WTC11 (cell line): ENCODE measurements at regions not wholly inside any gene's neighbourhood (a gene's known extent, or its start where the extent isn't known, plus 50 kb on each side); places are given as distances from the start of the nearest gene placed in this dataset.

Source experiments
- ATAC-seq: fragments of 200-7000 bp; cut with Tn5 transposase; 2 replicates; pipeline ENCODE4 v1.10.0; 2021; ENCODE audit warnings: mild to moderate bottlenecking, moderate library complexity
- CTCF ChIA-PET: fragments of 300-600 bp; sonication (Branson Sonifier 250); formaldehyde crosslinking; loops from one replicate; lab custom pipeline; 2021; ENCODE audit warnings: antibody characterized with exemption; lab: Charles Lee
- POLR2A ChIA-PET: fragments of 350-600 bp; sonication (Branson Sonifier 250); formaldehyde crosslinking; loops from one replicate; lab custom pipeline; 2021; ENCODE audit warnings: antibody characterized with exemption; lab: Charles Lee
- DNase-seq: peaks from one replicate; pipeline ENCODE4 v3.0.0; 2021; ENCODE audit warnings: low spot score
- H3K27ac Mint-ChIP-seq: 2 replicates; pipeline ENCODE4 v1.8.0; 2021; ENCODE audit warnings: mixed read lengths
- H3K27me3 Mint-ChIP-seq: 2 replicates; pipeline ENCODE4 v1.8.0; 2021; ENCODE audit warnings: low read depth, mild to moderate bottlenecking, moderate library complexity, mixed read lengths
- H3K36me3 Mint-ChIP-seq: 2 replicates; pipeline ENCODE4 v1.8.0; 2021; ENCODE audit warnings: mixed read lengths
- H3K4me1 Mint-ChIP-seq: 2 replicates; pipeline ENCODE4 v1.8.0; 2022; ENCODE audit warnings: mixed read lengths
- H3K4me3 Mint-ChIP-seq: 2 replicates; pipeline ENCODE4 v1.8.0; 2021; ENCODE audit warnings: mild to moderate bottlenecking, moderate library complexity, mixed read lengths
- H3K9me3 Mint-ChIP-seq: 2 replicates; pipeline ENCODE4 v1.8.0; 2021; ENCODE audit warnings: mixed read lengths
- CBFB ChIP-seq: sonication (generic); formaldehyde crosslinking; IDR thresholded peaks from 2 replicates; pipeline ENCODE4 v1.8.1; 2022; ENCODE audit warnings: mild to moderate bottlenecking, low read depth, missing genetic modification reagents
- CTCF ChIP-seq: fragments of 200-600 bp; IDR thresholded peaks from 2 replicates; pipeline ENCODE4 v1.8.0; 2022; ENCODE audit warnings: antibody characterized with exemption
- ELF4 ChIP-seq: sonication (generic); formaldehyde crosslinking; IDR thresholded peaks from 2 replicates; pipeline ENCODE4 v1.8.1; 2022; ENCODE audit warnings: low read depth, mild to moderate bottlenecking, moderate library complexity, missing genetic modification reagents
- ESRRA ChIP-seq: sonication (generic); formaldehyde crosslinking; IDR thresholded peaks from 2 replicates; pipeline ENCODE4 v1.8.1; 2022; ENCODE audit warnings: mild to moderate bottlenecking, missing genetic modification reagents, borderline replicate concordance
- NFATC4 ChIP-seq: fragments of 250-450 bp; sonication (Bioruptor Pico); IDR thresholded peaks from 2 replicates; pipeline ENCODE4 v1.9.0; 2021; ENCODE audit warnings: mild to moderate bottlenecking
- NR2C2 ChIP-seq: sonication (generic); formaldehyde crosslinking; IDR thresholded peaks from 2 replicates; pipeline ENCODE4 v1.8.0; 2022; ENCODE audit warnings: mild to moderate bottlenecking, missing genetic modification reagents
- NR3C1 ChIP-seq: sonication (generic); formaldehyde crosslinking; conservative IDR thresholded peaks from 2 replicates; pipeline ENCODE4 v1.8.1; 2023; ENCODE audit warnings: low read depth, mild to moderate bottlenecking, missing genetic modification reagents
- RORB ChIP-seq: fragments of 250-450 bp; sonication (Bioruptor Pico); IDR thresholded peaks from 2 replicates; pipeline ENCODE4 v1.9.0; 2021; ENCODE audit warnings: mild to moderate bottlenecking
- USF2 ChIP-seq: sonication (generic); formaldehyde crosslinking; IDR thresholded peaks from 2 replicates; pipeline ENCODE4 v1.8.1; 2023; ENCODE audit warnings: mild to moderate bottlenecking, missing genetic modification reagents, moderate library complexity
- ZBTB21 ChIP-seq: sonication (generic); formaldehyde crosslinking; IDR thresholded peaks from 2 replicates; pipeline ENCODE4 v1.8.1; 2023; ENCODE audit warnings: mild to moderate bottlenecking, missing genetic modification reagents, borderline replicate concordance
- ZNF263 ChIP-seq: sonication (generic); formaldehyde crosslinking; IDR thresholded peaks from 2 replicates; pipeline ENCODE4 v1.8.1; 2022; ENCODE audit warnings: low read depth, mild to moderate bottlenecking, moderate library complexity, missing genetic modification reagents
- TF ChIP-seq, protein P1 (sequence below): sonication (generic); formaldehyde crosslinking; IDR thresholded peaks from 2 replicates; pipeline ENCODE4 v1.8.1; 2023; ENCODE audit warnings: mild to moderate bottlenecking, missing genetic modification reagents, moderate library complexity
- TF ChIP-seq, protein P2 (sequence below): sonication (generic); formaldehyde crosslinking; IDR thresholded peaks from 2 replicates; pipeline ENCODE4 v1.8.1; 2022; ENCODE audit warnings: low read depth, missing genetic modification reagents, borderline replicate concordance
- TF ChIP-seq, protein P3 (sequence below): fragments of 250-450 bp; sonication (Bioruptor Pico); IDR thresholded peaks from 2 replicates; pipeline ENCODE4 v2.1.2; 2022; ENCODE audit warnings: mild to moderate bottlenecking, moderate library complexity
- TF ChIP-seq, protein P4 (sequence below): sonication (generic); formaldehyde crosslinking; IDR thresholded peaks from 2 replicates; pipeline ENCODE4 v1.8.1; 2022; ENCODE audit warnings: mild to moderate bottlenecking, moderate library complexity, missing genetic modification reagents
- TF ChIP-seq, protein P5 (sequence below): sonication (generic); formaldehyde crosslinking; conservative IDR thresholded peaks from 2 replicates; pipeline ENCODE4 v1.8.1; 2022; ENCODE audit warnings: mild to moderate bottlenecking, missing genetic modification reagents
- TF ChIP-seq, protein P6 (sequence below): sonication (generic); formaldehyde crosslinking; IDR thresholded peaks from 2 replicates; pipeline ENCODE4 v1.8.0; 2022; ENCODE audit warnings: missing genetic modification reagents

DNA sequence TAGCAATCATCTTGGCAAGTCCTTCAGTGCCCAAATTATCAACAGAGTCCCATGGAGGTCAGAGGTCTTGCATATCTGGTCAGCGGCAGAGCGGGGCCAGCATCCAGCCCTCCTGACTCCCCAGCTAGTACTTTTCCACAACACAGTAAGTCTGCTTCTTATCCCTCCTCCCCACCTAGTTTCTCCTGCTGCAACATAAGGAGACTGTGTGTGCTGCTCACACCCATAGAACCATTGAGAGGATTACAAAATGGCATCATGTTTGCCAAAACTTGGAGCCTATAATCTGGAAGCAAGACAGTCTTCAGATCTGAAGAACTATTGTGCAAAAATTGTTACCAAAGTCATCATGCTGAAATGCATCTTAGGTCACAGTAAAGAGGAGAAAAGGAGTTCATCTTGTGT lies 125.8 kb upstream of the ZNF366 start:
- Mint-ChIP-seq H3K36me3 (no peaks in the 10 kb centered on the region), H3K9me3 (no peaks in the 10 kb centered on the region), H3K4me3 (no peak overlapping the region), H3K4me1 (peaks cover 26% of the 10 kb centered on the region), H3K27me3 (no peaks in the 10 kb centered on the region), H3K27ac (no peak overlapping the region)
- POLR2A ChIA-PET: no interaction called here
- CTCF ChIA-PET: interaction anchor here (1.3 kb wide), 1 partner anchor 22 kb away, joined by 6 read pairs; no protein-coding TSS in a partner anchor
- DNase-seq (no peak), ATAC-seq (no peak)
- TF ChIP-seq CBFB (CRISPR knock-in tag): no peak
- TF ChIP-seq, protein P1, sequence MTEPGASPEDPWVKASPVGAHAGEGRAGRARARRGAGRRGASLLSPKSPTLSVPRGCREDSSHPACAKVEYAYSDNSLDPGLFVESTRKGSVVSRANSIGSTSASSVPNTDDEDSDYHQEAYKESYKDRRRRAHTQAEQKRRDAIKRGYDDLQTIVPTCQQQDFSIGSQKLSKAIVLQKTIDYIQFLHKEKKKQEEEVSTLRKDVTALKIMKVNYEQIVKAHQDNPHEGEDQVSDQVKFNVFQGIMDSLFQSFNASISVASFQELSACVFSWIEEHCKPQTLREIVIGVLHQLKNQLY (CRISPR knock-in tag): no peak
- no peak for TF ChIP-seq USF2 (CRISPR knock-in tag)
- TF ChIP-seq, protein P2, sequence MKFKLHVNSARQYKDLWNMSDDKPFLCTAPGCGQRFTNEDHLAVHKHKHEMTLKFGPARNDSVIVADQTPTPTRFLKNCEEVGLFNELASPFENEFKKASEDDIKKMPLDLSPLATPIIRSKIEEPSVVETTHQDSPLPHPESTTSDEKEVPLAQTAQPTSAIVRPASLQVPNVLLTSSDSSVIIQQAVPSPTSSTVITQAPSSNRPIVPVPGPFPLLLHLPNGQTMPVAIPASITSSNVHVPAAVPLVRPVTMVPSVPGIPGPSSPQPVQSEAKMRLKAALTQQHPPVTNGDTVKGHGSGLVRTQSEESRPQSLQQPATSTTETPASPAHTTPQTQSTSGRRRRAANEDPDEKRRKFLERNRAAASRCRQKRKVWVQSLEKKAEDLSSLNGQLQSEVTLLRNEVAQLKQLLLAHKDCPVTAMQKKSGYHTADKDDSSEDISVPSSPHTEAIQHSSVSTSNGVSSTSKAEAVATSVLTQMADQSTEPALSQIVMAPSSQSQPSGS: no peak
- TF ChIP-seq, protein P3, sequence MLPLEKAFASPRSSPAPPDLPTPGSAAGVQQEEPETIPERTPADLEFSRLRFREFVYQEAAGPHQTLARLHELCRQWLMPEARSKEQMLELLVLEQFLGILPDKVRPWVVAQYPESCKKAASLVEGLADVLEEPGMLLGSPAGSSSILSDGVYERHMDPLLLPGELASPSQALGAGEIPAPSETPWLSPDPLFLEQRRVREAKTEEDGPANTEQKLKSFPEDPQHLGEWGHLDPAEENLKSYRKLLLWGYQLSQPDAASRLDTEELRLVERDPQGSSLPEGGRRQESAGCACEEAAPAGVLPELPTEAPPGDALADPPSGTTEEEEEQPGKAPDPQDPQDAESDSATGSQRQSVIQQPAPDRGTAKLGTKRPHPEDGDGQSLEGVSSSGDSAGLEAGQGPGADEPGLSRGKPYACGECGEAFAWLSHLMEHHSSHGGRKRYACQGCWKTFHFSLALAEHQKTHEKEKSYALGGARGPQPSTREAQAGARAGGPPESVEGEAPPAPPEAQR (CRISPR knock-in tag): no peak
- no peak for TF ChIP-seq RORB (CRISPR knock-in tag)
- TF ChIP-seq ZNF263 (CRISPR knock-in tag): no peak
- TF ChIP-seq CTCF: no peak
- TF ChIP-seq, protein P4, sequence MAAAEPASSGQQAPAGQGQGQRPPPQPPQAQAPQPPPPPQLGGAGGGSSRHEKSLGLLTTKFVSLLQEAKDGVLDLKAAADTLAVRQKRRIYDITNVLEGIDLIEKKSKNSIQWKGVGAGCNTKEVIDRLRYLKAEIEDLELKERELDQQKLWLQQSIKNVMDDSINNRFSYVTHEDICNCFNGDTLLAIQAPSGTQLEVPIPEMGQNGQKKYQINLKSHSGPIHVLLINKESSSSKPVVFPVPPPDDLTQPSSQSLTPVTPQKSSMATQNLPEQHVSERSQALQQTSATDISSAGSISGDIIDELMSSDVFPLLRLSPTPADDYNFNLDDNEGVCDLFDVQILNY: no peak
- TF ChIP-seq NR2C2: no peak
- TF ChIP-seq, protein P5, sequence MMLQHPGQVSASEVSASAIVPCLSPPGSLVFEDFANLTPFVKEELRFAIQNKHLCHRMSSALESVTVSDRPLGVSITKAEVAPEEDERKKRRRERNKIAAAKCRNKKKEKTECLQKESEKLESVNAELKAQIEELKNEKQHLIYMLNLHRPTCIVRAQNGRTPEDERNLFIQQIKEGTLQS (CRISPR knock-in tag): no peak
- TF ChIP-seq ZBTB21 (CRISPR knock-in tag): no peak
- TF ChIP-seq, protein P6, sequence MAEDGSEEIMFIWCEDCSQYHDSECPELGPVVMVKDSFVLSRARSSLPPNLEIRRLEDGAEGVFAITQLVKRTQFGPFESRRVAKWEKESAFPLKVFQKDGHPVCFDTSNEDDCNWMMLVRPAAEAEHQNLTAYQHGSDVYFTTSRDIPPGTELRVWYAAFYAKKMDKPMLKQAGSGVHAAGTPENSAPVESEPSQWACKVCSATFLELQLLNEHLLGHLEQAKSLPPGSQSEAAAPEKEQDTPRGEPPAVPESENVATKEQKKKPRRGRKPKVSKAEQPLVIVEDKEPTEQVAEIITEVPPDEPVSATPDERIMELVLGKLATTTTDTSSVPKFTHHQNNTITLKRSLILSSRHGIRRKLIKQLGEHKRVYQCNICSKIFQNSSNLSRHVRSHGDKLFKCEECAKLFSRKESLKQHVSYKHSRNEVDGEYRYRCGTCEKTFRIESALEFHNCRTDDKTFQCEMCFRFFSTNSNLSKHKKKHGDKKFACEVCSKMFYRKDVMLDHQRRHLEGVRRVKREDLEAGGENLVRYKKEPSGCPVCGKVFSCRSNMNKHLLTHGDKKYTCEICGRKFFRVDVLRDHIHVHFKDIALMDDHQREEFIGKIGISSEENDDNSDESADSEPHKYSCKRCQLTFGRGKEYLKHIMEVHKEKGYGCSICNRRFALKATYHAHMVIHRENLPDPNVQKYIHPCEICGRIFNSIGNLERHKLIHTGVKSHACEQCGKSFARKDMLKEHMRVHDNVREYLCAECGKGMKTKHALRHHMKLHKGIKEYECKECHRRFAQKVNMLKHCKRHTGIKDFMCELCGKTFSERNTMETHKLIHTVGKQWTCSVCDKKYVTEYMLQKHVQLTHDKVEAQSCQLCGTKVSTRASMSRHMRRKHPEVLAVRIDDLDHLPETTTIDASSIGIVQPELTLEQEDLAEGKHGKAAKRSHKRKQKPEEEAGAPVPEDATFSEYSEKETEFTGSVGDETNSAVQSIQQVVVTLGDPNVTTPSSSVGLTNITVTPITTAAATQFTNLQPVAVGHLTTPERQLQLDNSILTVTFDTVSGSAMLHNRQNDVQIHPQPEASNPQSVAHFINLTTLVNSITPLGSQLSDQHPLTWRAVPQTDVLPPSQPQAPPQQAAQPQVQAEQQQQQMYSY (CRISPR knock-in tag): no peak
- no peak for TF ChIP-seq ELF4 (CRISPR knock-in tag)
- TF ChIP-seq NR3C1 (CRISPR knock-in tag): no peak
- no peak for TF ChIP-seq ESRRA (CRISPR knock-in tag)
- no peak for TF ChIP-seq NFATC4
